ENCODE measurements at regions not wholly inside any gene's neighbourhood (a gene's known extent, or its start where the extent isn't known, plus 50 kb on each side); places are given as distances from the start of the nearest gene placed in this dataset.
A peak's percentile ranks its signal among the peaks of the same experiment; 100 is the strongest.

GRCh38 chr10:78729366-78729765 lies 339.4 kb upstream of the ZMIZ1 start:
- peak; percentile 41 for DNase-seq

- DNase-seq, result peak; percentile 51
Observed at GRCh38 chr10:78729800-78730199, 339.0 kb upstream of the ZMIZ1 start.

GRCh38 chr10:78730754-78731153 lies 338.0 kb upstream of the ZMIZ1 start:
- no peak for DNase-seq

- no peak for DNase-seq
Observed at GRCh38 chr10:78731675-78732074, 337.1 kb upstream of the ZMIZ1 start.

- DNase-seq, result no peak
Observed at GRCh38 chr10:78732381-78732780, 336.4 kb upstream of the ZMIZ1 start.

GRCh38 chr10:78736926-78737630 lies 331.7 kb upstream of the ZMIZ1 start:
- peak; percentile 8 for DNase-seq

- DNase-seq, result no peak
Observed at GRCh38 chr10:78737883-78738856, 330.6 kb upstream of the ZMIZ1 start.

- no peak for DNase-seq
Observed at GRCh38 chr10:78738861-78739260, 329.9 kb upstream of the ZMIZ1 start.

- no peak for DNase-seq
Observed at GRCh38 chr10:78739444-78740053, 329.2 kb upstream of the ZMIZ1 start.

GRCh38 chr10:78740976-78741915 lies 327.5 kb upstream of the ZMIZ1 start:
- no peak for DNase-seq

GRCh38 chr10:78742406-78742729 lies 326.4 kb upstream of the ZMIZ1 start:
- no peak for DNase-seq

GRCh38 chr10:78742730-78743615 lies 325.8 kb upstream of the ZMIZ1 start:
- DNase-seq, result no peak

- DNase-seq, result no peak
Observed at GRCh38 chr10:78744056-78744455, 324.7 kb upstream of the ZMIZ1 start.

- DNase-seq, result no peak
Observed at GRCh38 chr10:78744491-78745090, 324.2 kb upstream of the ZMIZ1 start.

- no peak for DNase-seq
Observed at GRCh38 chr10:78745441-78745840, 323.3 kb upstream of the ZMIZ1 start.

GRCh38 chr10:78746155-78746763 lies 322.5 kb upstream of the ZMIZ1 start:
- no peak for DNase-seq

GRCh38 chr10:78747401-78748234 lies 321.1 kb upstream of the ZMIZ1 start:
- no peak for DNase-seq

- no peak for DNase-seq
Observed at GRCh38 chr10:78748235-78748533, 320.6 kb upstream of the ZMIZ1 start.

GRCh38 chr10:78749200-78749599 lies 319.6 kb upstream of the ZMIZ1 start:
- DNase-seq, result no peak

- no peak for DNase-seq
Observed at GRCh38 chr10:78749898-78750297, 318.9 kb upstream of the ZMIZ1 start.

Data from OCI-M1 (cell line).